GM21737 (cell line): ENCODE measurements at regions not wholly inside any gene's neighbourhood (a gene's known extent, or its start where the extent isn't known, plus 50 kb on each side); places are given as distances from the start of the nearest gene placed in this dataset.

Experiments
- ATAC-seq: cut with Tn5 transposase; IDR thresholded peaks from one replicate; pipeline ENCODE4 v1.9.1; 2021; ENCODE audit warnings: mild to moderate bottlenecking, moderate library complexity; ENCODE audit not compliant: unreplicated experiment

GRCh38 chr19:29420482-29421195 is 105.2 kb upstream of the VSTM2B start:
- no peak for ATAC-seq

GRCh38 chr19:29421196-29421545 is 104.6 kb upstream of the VSTM2B start:
- no peak for ATAC-seq

GRCh38 chr19:29422047-29422446 is 103.7 kb upstream of the VSTM2B start:
- ATAC-seq: no peak

DNA sequence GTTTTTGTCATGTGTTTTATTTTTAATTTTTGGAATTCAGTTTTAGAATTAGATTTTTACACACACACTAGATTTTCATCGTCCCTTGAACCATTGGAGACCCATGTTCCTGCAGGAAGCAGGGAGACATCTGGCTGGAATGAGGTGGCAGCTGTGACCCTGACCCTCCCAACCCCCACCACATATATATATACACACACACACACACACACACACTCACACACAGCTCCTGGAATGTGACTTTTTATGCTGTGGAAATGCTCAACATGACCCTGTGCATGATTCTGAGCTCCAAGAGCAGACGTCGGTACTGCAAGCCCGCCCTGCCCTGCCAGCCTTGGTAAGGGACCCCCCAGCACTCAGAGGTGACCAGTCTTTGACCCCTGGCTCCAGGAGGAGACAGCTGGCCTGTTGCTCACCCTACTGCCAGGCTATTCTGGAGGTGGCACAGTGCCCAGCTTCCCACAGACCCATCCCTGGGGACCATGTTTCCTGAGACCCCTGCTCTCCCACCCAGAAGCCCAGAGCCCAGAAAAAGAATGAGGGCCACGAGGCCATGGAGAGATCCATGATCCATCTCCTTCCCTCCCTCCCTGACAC is 103.2 kb upstream of the VSTM2B start:
- ATAC-seq: no peak

DNA sequence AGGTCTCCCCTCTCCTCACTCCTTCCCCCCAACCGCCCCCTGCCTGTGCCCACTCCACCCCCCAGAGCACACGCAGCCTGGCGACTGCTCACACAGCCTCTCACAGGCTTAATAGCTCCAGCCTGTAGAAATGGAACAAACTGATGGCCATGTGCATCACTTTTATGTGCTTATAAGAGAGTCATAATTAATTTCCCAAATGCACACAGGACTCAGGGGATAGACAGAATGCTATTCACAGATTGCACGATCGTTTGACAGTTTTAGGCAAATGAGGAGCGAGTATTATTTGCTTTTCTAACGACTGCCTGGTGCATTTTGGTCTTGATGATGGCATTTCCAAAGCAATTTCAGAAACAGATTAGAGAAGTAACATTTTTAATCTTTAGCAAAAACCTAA is 97.7 kb upstream of the VSTM2B start:
- ATAC-seq: no peak

GRCh38 chr19:29429021-29429420 is 96.8 kb upstream of the VSTM2B start:
- no peak for ATAC-seq

- no peak for ATAC-seq
These were observed 96.2 kb upstream of the VSTM2B start for GRCh38 chr19:29429581-29429980.

DNA sequence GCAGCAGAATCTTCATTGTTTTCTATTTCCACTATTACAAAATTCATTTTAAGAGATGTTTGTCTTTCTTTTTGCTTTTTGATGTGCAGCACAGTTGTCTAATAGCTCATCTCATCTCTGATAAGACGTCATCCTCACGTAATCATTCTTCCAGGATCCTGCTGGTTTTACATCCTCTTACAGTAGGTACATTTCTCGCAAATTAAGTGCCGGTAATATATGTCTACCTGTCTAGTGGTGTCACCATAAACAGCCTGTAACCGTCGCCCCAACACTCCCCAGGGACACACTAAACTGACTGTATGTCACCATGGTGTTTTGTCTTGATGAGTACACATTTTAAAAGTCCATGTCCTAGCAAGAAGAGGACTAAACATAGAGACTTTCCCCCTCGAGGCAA is 94.5 kb upstream of the VSTM2B start:
- ATAC-seq: no peak

DNA sequence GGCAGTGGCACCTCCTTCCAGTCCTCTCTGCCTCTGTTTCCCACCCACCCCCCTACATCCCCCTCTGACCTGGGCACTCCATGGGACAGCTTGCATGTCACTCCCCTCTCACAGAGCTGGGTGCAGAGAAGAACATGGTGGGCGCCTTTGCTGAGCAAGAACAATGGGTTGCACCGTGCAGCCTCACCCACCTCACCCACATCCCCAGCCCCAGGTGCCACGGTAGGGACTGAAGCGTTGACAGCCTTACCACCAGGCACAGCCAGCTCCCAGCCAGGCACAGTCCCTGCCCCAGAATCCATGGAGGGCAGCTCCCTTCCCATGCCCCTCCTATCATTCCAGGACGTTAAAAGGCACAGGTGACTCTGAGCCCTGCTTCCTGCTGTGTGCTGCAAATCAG is 93.1 kb upstream of the VSTM2B start:
- ATAC-seq: no peak

- no peak for ATAC-seq
These were observed 89.1 kb upstream of the VSTM2B start for GRCh38 chr19:29436591-29437103.

GRCh38 chr19:29439021-29439420 is 86.8 kb upstream of the VSTM2B start:
- no peak for ATAC-seq

DNA sequence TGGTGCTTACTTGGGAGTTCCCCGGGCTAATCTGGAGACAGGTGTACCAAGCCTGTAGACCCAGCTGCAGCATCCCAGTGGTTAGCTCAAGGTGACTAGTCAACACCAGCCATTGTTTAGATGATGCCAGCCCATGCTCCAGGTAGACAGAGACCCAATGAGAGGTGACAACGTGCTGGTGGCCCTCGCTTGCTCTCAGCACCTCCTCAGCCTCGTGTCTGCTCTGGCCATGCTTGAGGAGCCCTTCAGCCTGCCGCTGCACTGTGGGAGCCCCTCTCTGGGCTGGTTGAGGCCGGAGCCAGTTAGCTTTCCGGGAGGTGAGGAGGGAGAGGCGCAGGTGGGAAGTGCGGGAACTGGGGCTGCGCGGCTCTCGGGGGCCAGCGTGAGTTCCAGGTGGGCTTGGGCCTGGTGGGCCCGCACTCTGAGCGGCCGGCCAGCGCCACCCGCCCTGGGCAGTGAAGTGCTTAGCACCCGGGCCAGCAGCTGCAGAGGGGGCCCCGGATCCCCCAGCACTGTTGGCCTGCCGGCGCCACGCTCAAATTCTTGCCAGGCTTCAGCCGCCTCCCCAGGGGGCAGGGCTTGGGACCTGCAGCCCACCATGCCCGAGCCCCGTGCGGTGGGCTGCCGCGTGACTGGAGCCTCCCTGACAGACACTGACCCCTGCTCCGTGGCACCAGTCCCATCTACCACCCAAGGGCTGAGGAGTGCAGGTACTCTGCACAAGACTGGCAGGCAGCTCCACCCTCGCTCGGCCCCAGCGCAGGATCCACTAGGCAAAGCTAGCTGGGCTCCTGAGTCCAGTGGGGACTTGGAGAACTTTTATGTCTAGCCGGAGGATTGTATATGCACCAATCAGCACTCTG is 85.9 kb upstream of the VSTM2B start:
- ATAC-seq: no peak

GRCh38 chr19:29442094-29442493 is 83.7 kb upstream of the VSTM2B start:
- ATAC-seq: no peak

DNA sequence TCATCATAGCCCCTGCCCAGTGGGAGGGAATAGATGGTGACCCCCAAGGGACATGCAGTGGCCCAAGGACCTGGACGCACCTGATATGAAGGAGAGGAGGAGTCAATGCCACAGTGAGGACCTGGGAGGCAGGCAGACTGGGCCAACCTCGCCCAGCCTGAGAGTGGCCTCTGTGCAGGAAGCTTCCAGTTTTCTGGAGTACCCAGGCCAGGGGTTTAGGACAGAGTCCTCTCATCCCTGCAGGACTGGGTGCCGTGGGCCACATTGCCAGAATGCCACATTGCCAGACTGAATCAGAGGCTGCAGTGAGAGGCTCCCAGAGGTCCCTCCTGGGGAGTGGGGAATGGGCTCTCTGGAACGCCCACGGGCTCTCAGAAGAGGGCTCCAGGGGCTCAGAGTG is 82.9 kb upstream of the VSTM2B start:
- ATAC-seq: no peak

DNA sequence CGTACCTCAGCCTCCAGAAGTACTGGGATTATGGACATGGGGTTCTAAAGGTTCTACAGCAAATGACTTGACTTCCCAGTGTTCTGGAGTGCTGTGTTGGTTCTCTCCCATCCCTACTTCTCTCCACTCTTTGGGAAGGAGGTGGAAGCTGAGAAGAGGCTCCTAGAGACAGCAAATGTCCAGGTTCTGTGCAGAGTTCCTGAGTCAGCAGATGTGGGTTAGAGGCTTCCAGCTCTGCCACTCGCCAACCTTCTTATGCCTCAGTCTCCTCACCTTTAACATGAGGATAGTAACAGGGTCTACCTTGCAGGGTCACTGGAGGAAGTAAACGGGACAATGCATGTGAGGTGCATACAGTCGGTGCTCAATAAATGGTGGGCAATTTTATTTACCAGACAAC is 80.5 kb upstream of the VSTM2B start:
- no peak for ATAC-seq

- no peak for ATAC-seq
These were observed 79.4 kb upstream of the VSTM2B start for GRCh38 chr19:29446361-29446760.

GRCh38 chr19:29448046-29448445 is 77.7 kb upstream of the VSTM2B start:
- ATAC-seq: no peak

DNA sequence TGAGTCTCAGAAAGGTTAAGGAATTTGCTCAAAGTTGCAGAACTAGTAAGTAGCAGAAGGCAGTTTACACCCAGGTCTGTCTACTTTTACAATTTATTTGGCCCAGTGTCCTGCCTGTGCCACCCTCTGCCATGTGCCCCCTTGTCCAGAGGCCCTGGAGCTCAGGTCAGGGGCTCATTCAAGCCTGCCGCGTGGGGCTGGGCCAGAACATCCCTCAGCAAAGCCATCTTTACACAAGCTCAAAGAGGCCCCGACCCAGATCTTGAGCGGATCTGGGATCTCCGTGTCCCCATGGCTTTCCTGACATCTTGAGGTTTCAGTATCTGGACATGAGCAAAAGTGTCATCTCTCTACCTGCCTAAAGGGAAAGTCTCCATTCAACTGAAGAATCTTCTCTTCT is 76.4 kb upstream of the VSTM2B start:
- ATAC-seq: no peak

GRCh38 chr19:29450306-29450705 is 75.5 kb upstream of the VSTM2B start:
- no peak for ATAC-seq

DNA sequence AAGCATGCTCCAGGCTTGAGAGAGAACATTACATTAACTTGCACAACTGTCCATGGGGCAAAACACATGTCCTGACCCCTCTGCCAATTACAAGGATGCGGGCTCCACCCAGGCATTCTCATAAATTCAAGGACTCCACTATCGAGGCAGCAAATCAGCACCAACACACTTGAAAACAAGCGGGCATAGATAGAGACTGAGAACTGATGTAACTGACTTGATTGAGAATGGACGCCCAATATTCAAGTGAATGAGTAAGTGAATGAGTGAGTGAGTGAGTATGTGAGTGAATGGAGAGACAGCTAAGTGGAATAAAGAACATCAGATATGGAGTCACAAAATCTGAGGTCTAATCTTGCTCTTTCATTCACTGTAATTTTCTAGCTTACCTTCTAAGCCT is 75.0 kb upstream of the VSTM2B start:
- ATAC-seq: no peak

DNA sequence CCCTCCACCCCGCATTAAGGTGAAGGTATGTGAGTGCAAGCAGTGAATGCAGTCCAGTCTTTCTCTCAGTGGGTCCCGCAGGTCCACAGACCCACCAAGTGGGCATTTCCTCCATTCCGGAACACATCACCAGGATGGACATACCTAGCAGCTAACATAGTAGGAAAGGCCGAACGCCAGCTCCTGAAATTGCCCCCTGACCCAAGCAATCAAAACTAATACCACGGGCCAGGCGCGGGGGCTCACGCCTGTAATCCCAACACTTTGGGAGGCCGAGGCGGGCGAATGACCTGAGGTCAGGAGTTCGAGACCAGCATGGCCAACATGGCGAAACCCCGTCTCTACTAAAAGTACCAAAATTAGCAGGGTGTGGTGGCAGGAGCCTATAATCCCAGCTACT is 71.7 kb upstream of the VSTM2B start:
- no peak for ATAC-seq

DNA sequence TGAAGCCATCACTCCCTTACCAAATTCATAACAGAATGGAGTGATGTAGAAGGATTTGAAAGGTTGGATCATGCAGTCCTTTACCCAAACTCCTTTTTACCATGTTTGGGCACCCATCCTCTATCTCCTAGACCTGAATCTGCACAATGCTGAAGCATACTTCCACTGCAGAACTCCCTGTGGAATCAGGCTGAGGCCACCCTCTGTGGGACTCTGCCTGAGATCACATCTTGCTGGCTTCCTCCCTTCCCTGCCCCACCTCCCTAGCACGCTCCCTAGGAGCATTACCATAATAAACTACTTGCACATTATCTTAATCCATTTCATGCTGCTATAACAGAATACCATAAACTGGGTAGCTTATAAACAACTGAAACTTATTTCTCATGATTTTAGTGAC is 68.4 kb upstream of the VSTM2B start:
- ATAC-seq: no peak
